ENCODE measurements at regions not wholly inside any gene's neighbourhood (a gene's known extent, or its start where the extent isn't known, plus 50 kb on each side); places are given as distances from the start of the nearest gene placed in this dataset.

DNA sequence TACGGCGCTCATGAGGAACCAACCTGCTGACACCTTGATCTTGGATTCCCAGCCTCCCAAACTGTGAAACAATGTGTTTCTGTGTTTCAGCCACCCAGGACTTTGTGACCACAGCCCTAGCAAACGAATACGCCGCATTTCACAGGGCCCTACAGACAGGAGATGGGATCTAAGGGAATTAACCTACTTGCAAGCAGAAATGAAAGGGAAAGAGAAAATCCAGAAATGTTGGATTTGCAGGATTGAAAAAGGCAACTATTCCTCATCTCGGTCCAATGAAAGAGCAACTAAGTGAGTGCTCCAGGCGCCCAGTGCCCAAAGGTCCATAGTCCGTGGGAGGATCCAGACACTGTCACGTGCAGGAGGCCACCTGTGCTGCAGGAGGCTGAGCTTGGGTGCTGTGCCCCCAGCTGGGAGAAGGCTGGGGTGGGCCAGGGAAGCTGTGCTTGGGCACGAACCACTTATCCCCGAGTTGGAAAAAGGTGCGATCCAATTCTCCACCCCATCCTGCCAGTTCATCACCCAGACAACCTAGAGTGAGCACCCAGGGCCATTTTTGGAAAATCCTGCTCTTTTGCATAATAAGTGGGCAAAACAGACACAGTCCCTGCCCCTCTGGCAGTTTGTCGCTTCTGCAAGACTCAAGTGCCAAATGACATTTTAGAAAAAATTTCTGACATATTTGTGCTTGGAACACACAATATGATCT lies 177.9 kb downstream of the C9orf50 start:
- TF ChIP-seq, protein P1, sequence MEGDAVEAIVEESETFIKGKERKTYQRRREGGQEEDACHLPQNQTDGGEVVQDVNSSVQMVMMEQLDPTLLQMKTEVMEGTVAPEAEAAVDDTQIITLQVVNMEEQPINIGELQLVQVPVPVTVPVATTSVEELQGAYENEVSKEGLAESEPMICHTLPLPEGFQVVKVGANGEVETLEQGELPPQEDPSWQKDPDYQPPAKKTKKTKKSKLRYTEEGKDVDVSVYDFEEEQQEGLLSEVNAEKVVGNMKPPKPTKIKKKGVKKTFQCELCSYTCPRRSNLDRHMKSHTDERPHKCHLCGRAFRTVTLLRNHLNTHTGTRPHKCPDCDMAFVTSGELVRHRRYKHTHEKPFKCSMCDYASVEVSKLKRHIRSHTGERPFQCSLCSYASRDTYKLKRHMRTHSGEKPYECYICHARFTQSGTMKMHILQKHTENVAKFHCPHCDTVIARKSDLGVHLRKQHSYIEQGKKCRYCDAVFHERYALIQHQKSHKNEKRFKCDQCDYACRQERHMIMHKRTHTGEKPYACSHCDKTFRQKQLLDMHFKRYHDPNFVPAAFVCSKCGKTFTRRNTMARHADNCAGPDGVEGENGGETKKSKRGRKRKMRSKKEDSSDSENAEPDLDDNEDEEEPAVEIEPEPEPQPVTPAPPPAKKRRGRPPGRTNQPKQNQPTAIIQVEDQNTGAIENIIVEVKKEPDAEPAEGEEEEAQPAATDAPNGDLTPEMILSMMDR (IDR thresholded peaks at IDR 0.05; ENCODE audit: low read length) = no peak
- TF ChIP-seq EZH2phosphoT487 (IDR thresholded peaks at IDR 0.05; ENCODE audit: low read length) = no peak

Data from MM.1S (cell line).